ENCODE measurements at regions not wholly inside any gene's neighbourhood (a gene's known extent, or its start where the extent isn't known, plus 50 kb on each side); places are given as distances from the start of the nearest gene placed in this dataset.

GRCh38 chr10:36181426-36182178 lies 539.5 kb upstream of the FZD8 start:
- H3K4me3 ChIP-seq (ENCODE audit: control insufficient read depth, low read depth, low read length): no peak overlapping the region
- TF ChIP-seq CTCF (IDR thresholded peaks at IDR 0.05; ENCODE audit: control insufficient read depth, insufficient read depth, low read depth, low read length, missing control alignments): no peak
- peak; percentile 46 for DNase-seq (ENCODE audit: low read depth)

GRCh38 chr10:36178616-36179015 lies 536.5 kb upstream of the FZD8 start:
- no peak overlapping the region for H3K4me3 ChIP-seq (ENCODE audit: control insufficient read depth, low read depth, low read length)
- TF ChIP-seq CTCF (IDR thresholded peaks at IDR 0.05; ENCODE audit: control insufficient read depth, insufficient read depth, low read depth, low read length, missing control alignments): no peak
- no peak for DNase-seq (ENCODE audit: low read depth)

- no peak for DNase-seq (ENCODE audit: low read depth)
- no peak for TF ChIP-seq CTCF (IDR thresholded peaks at IDR 0.05; ENCODE audit: control insufficient read depth, insufficient read depth, low read depth, low read length, missing control alignments)
- H3K4me3 ChIP-seq (ENCODE audit: control insufficient read depth, low read depth, low read length): no peak overlapping the region
These were observed 535.0 kb upstream of the FZD8 start for GRCh38 chr10:36177071-36177470.

GRCh38 chr10:36175954-36176353 lies 533.9 kb upstream of the FZD8 start:
- no peak overlapping the region for H3K4me3 ChIP-seq (ENCODE audit: control insufficient read depth, low read depth, low read length)
- DNase-seq (ENCODE audit: low read depth): no peak
- no peak for TF ChIP-seq CTCF (IDR thresholded peaks at IDR 0.05; ENCODE audit: control insufficient read depth, insufficient read depth, low read depth, low read length, missing control alignments)

GRCh38 chr10:36173364-36173763 lies 531.3 kb upstream of the FZD8 start:
- DNase-seq (ENCODE audit: low read depth): no peak
- TF ChIP-seq CTCF (IDR thresholded peaks at IDR 0.05; ENCODE audit: control insufficient read depth, insufficient read depth, low read depth, low read length, missing control alignments): no peak

GRCh38 chr10:36171953-36172940 lies 530.2 kb upstream of the FZD8 start:
- TF ChIP-seq CTCF (IDR thresholded peaks at IDR 0.05; ENCODE audit: control insufficient read depth, insufficient read depth, low read depth, low read length, missing control alignments): no peak
- no peak overlapping the region; the same call in 1 of the 2 replicates for H3K4me3 ChIP-seq (ENCODE audit: control insufficient read depth, low read depth, low read length)
- peak; percentile 69 for DNase-seq (ENCODE audit: low read depth)

More at GRCh38 chr10:36173364-36173763, 531.3 kb upstream of the FZD8 start:
- H3K4me3 ChIP-seq (ENCODE audit: control insufficient read depth, low read depth, low read length): no peak overlapping the region
